Stimulated activated CD4-positive, alpha-beta T cell treated with anti-CD3 and anti-CD28 coated beads, TNF-alpha, amount 100 ng/mL, for 48 hours (primary cell): ENCODE measurements at regions not wholly inside any gene's neighbourhood (a gene's known extent, or its start where the extent isn't known, plus 50 kb on each side); places are given as distances from the start of the nearest gene placed in this dataset.
"Not testable (repeated sequence)": the region's sequence is repeated elsewhere in the genome, so short reads cannot be mapped to it uniquely, and the experiment has no call there.

ENCODE experiments used
- DNase-seq, 3 donors: peaks; one replicate each; pipeline ENCODE4 v3.0.0-alpha.2; 2020; ENCODE audit warnings: low read depth in 3 of 3

- no peak for DNase-seq
Observed at GRCh38 chr10:80946957-80947726, 409.4 kb downstream of the SH2D4B start.

GRCh38 chr10:80949785-80950184, 412.1 kb downstream of the SH2D4B start:
- no peak for DNase-seq

GRCh38 chr10:80952436-80952835, 414.7 kb downstream of the SH2D4B start:
- DNase-seq = no peak

GRCh38 chr10:80957161-80957560, 419.5 kb downstream of the SH2D4B start:
- no peak for DNase-seq

GRCh38 chr10:80964179-80964578, 426.5 kb downstream of the SH2D4B start:
- no peak for DNase-seq

- DNase-seq = no peak
Observed at GRCh38 chr10:80964955-80965614, 427.4 kb downstream of the SH2D4B start.

GRCh38 chr10:80966326-80966986, 428.8 kb downstream of the SH2D4B start:
- no peak for DNase-seq

GRCh38 chr10:80967357-80967756, 429.7 kb downstream of the SH2D4B start:
- DNase-seq = not testable (repeated sequence)

GRCh38 chr10:80968903-80969302, 431.2 kb downstream of the SH2D4B start:
- DNase-seq = no peak

GRCh38 chr10:80971461-80971860, 433.8 kb downstream of the SH2D4B start:
- DNase-seq = no peak

- no peak for DNase-seq
Observed at GRCh38 chr10:80976658-80977057, 439.0 kb downstream of the SH2D4B start.

- DNase-seq = no peak
Observed at GRCh38 chr10:80985102-80985501, 447.4 kb downstream of the SH2D4B start.

- no peak for DNase-seq
Observed at GRCh38 chr10:80986596-80986995, 448.9 kb downstream of the SH2D4B start.

- no peak for DNase-seq
Observed at GRCh38 chr10:80988755-80989154, 451.1 kb downstream of the SH2D4B start.

- DNase-seq = no peak
Observed at GRCh38 chr10:80996615-80997193, 459.0 kb downstream of the SH2D4B start.

GRCh38 chr10:81000781-81001180, 463.1 kb downstream of the SH2D4B start:
- no peak for DNase-seq

GRCh38 chr10:81002382-81002781, 464.7 kb downstream of the SH2D4B start:
- DNase-seq = no peak

GRCh38 chr10:81007872-81008271, 470.2 kb downstream of the SH2D4B start:
- no peak for DNase-seq

- DNase-seq = no peak
Observed at GRCh38 chr10:81008726-81009125, 471.0 kb downstream of the SH2D4B start.

GRCh38 chr10:81009296-81009695, 471.6 kb downstream of the SH2D4B start:
- DNase-seq = no peak

GRCh38 chr10:81013771-81014170, 476.1 kb downstream of the SH2D4B start:
- DNase-seq = no peak
